GM06990 (cell line): ENCODE measurements at regions not wholly inside any gene's neighbourhood (a gene's known extent, or its start where the extent isn't known, plus 50 kb on each side); places are given as distances from the start of the nearest gene placed in this dataset.

ENCODE experiments used
- DNase-seq: peaks from one replicate; pipeline ENCODE4 v3.0.0-alpha.2; 2011; ENCODE audit not compliant: insufficient read length; ENCODE audit errors: extremely low read depth
- H3K27me3 ChIP-seq: replicated peaks from 2 replicates; pipeline ENCODE4 v1.6.0; 2011; ENCODE audit warnings: low read length; ENCODE audit not compliant: control insufficient read depth, insufficient read depth
- H3K36me3 ChIP-seq: 2 replicates; pipeline ENCODE4 v1.5.1; 2011; ENCODE audit warnings: low read length; ENCODE audit not compliant: control insufficient read depth, insufficient read depth
- H3K4me3 ChIP-seq: replicated peaks from 2 replicates; pipeline ENCODE4 v1.5.1; 2011; ENCODE audit warnings: low read depth, mild to moderate bottlenecking, control low read depth, low read length
- TF ChIP-seq, protein P1 (sequence below): IDR thresholded peaks from 2 replicates; pipeline ENCODE4 v1.5.1; 2011; ENCODE audit warnings: low read length, control low read depth, mild to moderate bottlenecking, inconsistent platforms; ENCODE audit not compliant: insufficient read depth, poor library complexity, severe bottlenecking

DNA sequence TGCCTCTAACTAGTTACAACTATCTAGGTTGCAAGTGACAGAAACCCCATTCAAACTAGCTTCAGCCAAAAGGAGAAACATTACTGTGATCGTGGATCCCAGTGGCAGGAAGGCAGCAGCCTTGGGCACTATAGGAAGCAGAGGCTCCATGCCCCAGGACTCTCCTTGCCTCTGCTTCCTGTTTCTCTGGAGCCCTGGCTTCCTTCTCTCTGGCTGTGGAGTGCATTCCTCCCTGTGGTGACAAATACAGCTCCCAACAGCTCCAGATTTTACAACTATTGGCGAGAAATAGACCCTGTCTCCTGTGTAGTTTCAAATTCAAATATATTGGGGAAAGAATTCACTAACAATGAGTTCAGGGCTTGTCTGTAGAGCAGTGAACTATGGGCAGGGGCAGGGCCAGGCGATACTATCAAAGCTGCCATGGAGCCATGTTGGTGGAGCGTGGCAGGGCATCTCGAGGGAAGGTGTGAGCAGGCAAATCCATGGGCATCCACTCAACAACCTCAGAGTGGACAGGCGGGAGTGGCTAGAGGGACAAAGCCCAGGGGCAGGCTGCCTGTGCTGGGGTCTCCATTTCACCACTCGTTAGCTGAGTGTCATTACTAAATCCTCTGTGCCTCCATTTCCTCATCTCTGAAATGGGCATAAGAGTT lies 189.5 kb downstream of the ERCC6L2 start:
- no peaks in the 10 kb centered on the region; the same call in 1 of the 2 replicates for H3K27me3 ChIP-seq
- no peaks in the 10 kb centered on the region for H3K36me3 ChIP-seq
- H3K4me3 ChIP-seq = no peak overlapping the region
- DNase-seq = no peak
- TF ChIP-seq, protein P1, sequence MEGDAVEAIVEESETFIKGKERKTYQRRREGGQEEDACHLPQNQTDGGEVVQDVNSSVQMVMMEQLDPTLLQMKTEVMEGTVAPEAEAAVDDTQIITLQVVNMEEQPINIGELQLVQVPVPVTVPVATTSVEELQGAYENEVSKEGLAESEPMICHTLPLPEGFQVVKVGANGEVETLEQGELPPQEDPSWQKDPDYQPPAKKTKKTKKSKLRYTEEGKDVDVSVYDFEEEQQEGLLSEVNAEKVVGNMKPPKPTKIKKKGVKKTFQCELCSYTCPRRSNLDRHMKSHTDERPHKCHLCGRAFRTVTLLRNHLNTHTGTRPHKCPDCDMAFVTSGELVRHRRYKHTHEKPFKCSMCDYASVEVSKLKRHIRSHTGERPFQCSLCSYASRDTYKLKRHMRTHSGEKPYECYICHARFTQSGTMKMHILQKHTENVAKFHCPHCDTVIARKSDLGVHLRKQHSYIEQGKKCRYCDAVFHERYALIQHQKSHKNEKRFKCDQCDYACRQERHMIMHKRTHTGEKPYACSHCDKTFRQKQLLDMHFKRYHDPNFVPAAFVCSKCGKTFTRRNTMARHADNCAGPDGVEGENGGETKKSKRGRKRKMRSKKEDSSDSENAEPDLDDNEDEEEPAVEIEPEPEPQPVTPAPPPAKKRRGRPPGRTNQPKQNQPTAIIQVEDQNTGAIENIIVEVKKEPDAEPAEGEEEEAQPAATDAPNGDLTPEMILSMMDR = no peak

DNA sequence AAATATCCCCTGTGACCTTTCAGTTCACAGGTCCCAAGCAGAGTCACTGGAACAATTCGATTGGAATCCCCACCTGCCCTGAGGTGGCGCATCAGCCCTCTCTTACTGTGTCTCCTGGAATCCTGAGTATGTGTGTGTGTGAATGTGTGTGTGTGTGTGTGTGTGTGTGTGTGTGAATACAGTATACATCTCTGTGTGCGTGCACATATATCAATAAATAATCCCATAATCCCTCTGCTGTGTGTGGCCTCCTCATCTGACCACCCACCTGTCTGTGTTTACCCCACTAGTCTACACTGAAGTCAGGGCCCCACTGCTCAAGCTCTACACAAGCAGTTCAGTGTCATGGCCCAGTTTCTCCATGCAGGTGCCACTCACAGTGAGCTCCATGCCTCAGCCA lies 187.4 kb downstream of the ERCC6L2 start:
- H3K27me3 ChIP-seq = no peaks in the 10 kb centered on the region; the same call in 1 of the 2 replicates
- no peak for DNase-seq
- H3K4me3 ChIP-seq = no peak overlapping the region
- H3K36me3 ChIP-seq = no peaks in the 10 kb centered on the region
- TF ChIP-seq, protein P1 = no peak

DNA sequence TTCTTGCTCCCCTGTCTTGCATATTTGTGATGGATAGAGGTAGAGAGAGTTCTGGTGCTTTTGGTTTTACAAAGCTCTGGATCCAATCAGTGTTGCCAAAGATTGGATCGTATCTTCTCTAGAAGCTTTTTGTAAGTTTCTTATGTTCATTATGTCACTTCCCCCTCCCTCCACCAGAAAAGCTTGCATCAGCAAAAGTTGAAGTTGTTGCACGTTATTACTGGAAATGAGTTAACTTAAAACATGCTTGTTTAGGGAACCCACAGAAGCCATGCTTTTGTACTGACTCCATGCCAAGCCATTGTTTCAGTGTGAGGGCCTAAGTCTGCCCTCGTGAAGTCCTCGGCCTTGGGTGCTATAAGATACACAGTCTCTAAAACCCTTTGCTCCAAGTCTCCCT lies 186.5 kb downstream of the ERCC6L2 start:
- Histone ChIP-seq H3K27me3 (no peaks in the 10 kb centered on the region; the same call in 1 of the 2 replicates), H3K36me3 (no peaks in the 10 kb centered on the region), H3K4me3 (no peak overlapping the region)
- TF ChIP-seq, protein P1 = no peak
- no peak for DNase-seq

DNA sequence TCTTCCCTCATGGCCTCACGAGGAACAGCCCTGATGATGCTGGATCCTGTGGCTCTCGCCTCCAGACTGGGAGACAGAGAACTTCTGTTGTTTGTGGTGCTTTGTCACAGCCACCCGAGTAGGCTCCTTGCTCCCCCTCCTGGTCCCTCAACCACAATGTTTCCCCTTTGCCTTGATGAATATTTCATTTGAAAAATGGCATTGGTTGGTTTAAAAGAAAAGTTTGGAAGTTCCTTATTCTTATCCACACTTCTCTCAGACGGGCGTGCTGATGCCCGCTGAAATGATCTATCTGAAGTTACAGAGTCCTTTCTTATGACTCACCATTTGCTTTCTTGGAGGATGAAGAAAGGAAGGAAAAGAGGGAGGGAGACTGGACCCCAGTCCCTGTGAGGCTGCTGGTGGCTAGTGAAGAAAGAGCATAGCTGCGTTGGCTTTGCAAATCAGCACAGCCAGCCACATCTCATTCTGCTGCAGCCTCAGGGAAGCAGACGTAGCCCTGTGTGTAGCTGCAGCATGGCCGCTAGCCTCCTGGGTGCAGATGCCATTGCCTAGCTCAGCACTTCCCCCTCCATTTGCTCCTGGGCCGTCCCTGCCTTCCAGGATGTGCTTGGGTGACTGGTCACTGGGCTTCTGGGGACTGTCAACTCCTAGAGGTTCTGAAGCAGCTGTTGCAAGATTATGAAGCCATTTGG lies 185.9 kb downstream of the ERCC6L2 start:
- no peaks in the 10 kb centered on the region; the same call in 1 of the 2 replicates for H3K27me3 ChIP-seq
- no peak overlapping the region for H3K4me3 ChIP-seq
- H3K36me3 ChIP-seq = no peaks in the 10 kb centered on the region
- no peak for DNase-seq
- TF ChIP-seq, protein P1 = peak; percentile 52

DNA sequence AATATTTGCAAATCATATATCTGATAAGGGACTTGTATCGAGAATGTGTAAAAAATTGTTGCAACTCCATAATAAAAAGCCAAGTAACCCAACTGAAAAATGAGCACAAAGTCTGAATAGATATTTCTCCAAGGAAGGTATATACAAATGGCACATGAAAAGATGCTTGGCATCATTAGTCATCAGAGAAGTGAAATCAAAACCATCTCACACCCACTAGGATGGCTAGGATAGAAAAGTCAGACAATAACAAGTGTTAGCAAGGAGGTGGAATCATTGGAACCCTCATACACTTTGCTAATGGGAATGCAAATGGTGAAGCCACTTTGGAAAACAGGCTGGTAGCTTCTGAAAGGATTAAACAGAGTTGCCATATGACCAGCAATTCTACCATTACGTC lies 182.7 kb downstream of the ERCC6L2 start:
- DNase-seq = no peak
- H3K4me3 ChIP-seq = no peak overlapping the region
- TF ChIP-seq, protein P1 = no peak
- no peaks in the 10 kb centered on the region for H3K36me3 ChIP-seq
- no peaks in the 10 kb centered on the region; the same call in 1 of the 2 replicates for H3K27me3 ChIP-seq
